GF-D8 (cell line): ENCODE measurements at regions not wholly inside any gene's neighbourhood (a gene's known extent, or its start where the extent isn't known, plus 50 kb on each side); places are given as distances from the start of the nearest gene placed in this dataset.

ENCODE experiments used
- DNase-seq: peaks from one replicate; lab custom pipeline; 2025; lab: John Stamatoyannopoulos, UW

- DNase-seq: no peak
These were observed 855.6 kb downstream of the C6orf118 start for GRCh38 chr6:164453835-164454234.

GRCh38 chr6:164442572-164442971, 866.8 kb downstream of the C6orf118 start:
- DNase-seq: no peak

- no peak for DNase-seq
These were observed 870.1 kb downstream of the C6orf118 start for GRCh38 chr6:164439331-164439730.

GRCh38 chr6:164436976-164437375, 872.4 kb downstream of the C6orf118 start:
- no peak for DNase-seq

GRCh38 chr6:164427728-164428402, 881.5 kb downstream of the C6orf118 start:
- DNase-seq: no peak

GRCh38 chr6:164424489-164424888, 884.9 kb downstream of the C6orf118 start:
- DNase-seq: no peak

GRCh38 chr6:164419099-164419498, 890.3 kb downstream of the C6orf118 start:
- DNase-seq: no peak

GRCh38 chr6:164418262-164418588, 891.2 kb downstream of the C6orf118 start:
- no peak for DNase-seq

GRCh38 chr6:164417537-164418261, 891.7 kb downstream of the C6orf118 start:
- DNase-seq: no peak

GRCh38 chr6:164415832-164416563, 893.4 kb downstream of the C6orf118 start:
- DNase-seq: no peak

GRCh38 chr6:164414695-164415094, 894.7 kb downstream of the C6orf118 start:
- DNase-seq: no peak

- no peak for DNase-seq
These were observed 896.8 kb downstream of the C6orf118 start for GRCh38 chr6:164412566-164412965.

- DNase-seq: no peak
These were observed 899.4 kb downstream of the C6orf118 start for GRCh38 chr6:164410017-164410416.

- no peak for DNase-seq
These were observed 899.9 kb downstream of the C6orf118 start for GRCh38 chr6:164409309-164410009.

GRCh38 chr6:164408868-164409267, 900.5 kb downstream of the C6orf118 start:
- no peak for DNase-seq

GRCh38 chr6:164404812-164405488, 904.5 kb downstream of the C6orf118 start:
- no peak for DNase-seq

- DNase-seq: no peak
These were observed 907.5 kb downstream of the C6orf118 start for GRCh38 chr6:164401871-164402270.

- DNase-seq: no peak
These were observed 910.8 kb downstream of the C6orf118 start for GRCh38 chr6:164398647-164399046.

- DNase-seq: no peak
These were observed 913.0 kb downstream of the C6orf118 start for GRCh38 chr6:164396071-164397047.

GRCh38 chr6:164379795-164380194, 929.6 kb downstream of the C6orf118 start:
- DNase-seq: no peak

GRCh38 chr6:164378330-164378729, 931.1 kb downstream of the C6orf118 start:
- DNase-seq: no peak
